Fibroblast of upper back skin (primary cell): ENCODE measurements at regions not wholly inside any gene's neighbourhood (a gene's known extent, or its start where the extent isn't known, plus 50 kb on each side); places are given as distances from the start of the nearest gene placed in this dataset.
"Not testable (repeated sequence)": the region's sequence is repeated elsewhere in the genome, so short reads cannot be mapped to it uniquely, and the experiment has no call there.

Source experiments
- DNase-seq: peaks from one replicate; pipeline ENCODE4 v3.0.0-alpha.2; 2013

- no peak for DNase-seq
Measured at GRCh38 chr6:155544677-155545076, 89.0 kb upstream of the NOX3 start.

GRCh38 chr6:155543166-155543847 is 87.7 kb upstream of the NOX3 start:
- DNase-seq, result peak; percentile 50

DNA sequence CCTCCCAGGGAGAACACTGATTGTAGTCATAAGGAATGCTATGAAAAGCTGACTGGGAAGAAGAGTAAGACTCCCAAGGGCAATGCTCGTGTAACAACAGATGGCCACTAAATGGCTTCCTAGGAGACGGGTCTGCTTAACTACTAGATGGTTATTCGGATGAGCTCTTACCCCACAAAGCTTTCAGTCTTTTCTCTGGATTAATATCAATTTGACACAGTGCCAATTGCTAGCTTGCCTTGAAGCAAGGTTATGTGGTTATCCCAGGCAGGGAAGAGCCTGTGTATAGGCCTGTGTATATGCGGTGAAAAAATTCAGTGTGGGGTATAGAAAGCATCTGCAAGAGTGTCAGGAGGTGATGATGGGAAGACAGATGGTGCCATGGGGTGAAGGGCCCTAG is 86.4 kb upstream of the NOX3 start:
- DNase-seq, result peak; percentile 37

DNA sequence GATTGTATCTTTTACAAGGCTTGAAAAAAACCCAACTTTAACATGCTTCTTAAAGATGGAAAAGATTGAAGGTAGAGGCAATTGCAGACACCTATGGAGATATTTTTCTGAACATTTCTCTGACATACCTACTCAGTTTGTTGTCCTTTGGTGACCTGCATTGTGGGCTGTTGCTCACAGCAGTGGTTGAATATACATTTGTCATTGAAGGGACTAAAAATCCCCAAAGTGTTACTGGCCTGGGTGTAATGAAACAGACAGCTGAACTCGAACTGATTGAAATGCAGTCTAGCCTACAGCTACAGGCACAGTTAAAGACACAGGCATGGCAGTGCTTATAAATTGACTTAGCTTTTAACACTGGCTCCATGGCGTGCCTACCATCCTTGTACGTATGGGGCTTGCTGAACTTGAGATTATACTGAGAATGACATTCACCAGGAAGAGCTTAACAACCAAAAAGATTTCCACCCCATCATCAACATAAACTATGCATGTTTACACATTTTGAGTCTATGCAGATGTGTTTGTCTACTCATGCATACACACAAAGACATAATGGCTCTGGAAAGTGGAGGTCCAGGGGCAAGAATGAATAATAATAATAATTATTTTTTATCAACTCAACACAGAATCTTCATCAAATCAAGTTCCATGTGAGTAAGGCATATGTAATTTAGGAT is 83.2 kb upstream of the NOX3 start:
- no peak for DNase-seq

GRCh38 chr6:155534678-155535077 is 79.0 kb upstream of the NOX3 start:
- DNase-seq, result no peak

DNA sequence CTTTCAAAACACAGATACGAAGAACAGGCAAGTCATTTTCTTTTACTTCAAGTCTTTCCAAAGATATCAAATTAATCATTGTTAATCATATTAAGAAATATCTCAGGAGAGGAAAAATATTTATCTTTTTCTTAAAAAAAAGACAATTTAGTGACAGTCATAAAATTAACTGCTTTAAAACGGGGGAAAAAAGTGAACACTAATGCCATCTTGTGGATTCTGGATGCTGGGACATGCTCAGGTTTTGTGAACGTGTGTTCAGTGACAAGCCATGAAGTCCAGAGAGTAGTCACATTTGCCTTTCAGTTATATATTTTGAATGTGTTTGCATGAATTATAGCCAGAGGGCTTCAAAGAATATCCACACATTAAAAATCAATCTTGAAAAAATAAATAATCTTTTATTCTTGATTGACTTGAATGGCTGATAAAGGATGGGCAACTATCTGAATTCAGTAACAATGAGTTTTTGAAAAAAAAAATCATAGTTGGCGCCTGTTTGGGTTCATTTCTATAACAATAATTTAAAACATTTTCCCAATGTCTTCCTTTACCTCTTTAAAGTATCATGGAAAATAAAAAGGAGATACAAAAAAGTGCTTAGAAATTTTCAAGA is 74.7 kb upstream of the NOX3 start:
- DNase-seq, result peak; percentile 57

DNA sequence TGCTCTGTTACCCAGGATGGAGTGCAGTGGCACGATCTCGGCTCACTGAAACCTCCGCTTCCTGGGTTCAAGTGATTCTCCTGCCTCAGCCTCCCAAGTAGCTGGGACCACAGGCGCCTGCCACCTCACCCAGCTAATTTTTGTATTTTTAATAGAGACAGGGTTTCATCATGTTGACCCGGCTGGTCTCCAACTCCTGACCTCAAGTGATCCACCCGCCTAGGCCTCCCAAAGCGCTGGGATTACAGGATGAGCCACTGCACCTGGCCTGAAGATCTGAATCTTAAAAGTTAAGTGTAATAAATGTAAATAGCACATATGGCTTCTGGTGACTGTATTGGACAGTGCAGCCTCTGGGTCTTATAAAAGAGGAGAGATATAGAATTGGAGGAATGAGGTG is 74.2 kb upstream of the NOX3 start:
- not testable (repeated sequence) for DNase-seq

DNA sequence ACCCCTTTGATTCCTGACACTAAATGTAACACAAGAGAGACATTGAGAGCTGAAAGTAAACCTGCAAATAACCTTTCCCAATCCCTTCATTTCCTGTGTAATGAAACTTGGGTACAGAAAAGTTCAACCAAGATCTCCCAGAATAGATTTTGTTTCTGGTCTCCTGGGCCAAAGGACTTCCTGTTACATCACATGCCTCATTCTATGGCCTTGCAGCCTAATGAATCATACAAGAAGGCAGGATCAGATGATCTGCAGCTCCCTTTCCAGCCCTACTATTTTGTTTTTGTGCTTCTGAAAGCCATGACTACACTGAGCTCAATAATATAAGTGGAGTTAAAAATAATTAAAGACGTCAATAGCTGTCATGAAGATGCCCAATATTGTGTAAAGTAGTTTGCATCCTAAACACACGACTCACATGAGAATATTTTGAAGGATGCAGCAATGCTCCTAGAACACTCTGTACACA is 73.4 kb upstream of the NOX3 start:
- peak; percentile 84 for DNase-seq

- DNase-seq, result no peak
Measured at GRCh38 chr6:155528335-155528734, 72.7 kb upstream of the NOX3 start.

GRCh38 chr6:155527443-155527842 is 71.8 kb upstream of the NOX3 start:
- no peak for DNase-seq

DNA sequence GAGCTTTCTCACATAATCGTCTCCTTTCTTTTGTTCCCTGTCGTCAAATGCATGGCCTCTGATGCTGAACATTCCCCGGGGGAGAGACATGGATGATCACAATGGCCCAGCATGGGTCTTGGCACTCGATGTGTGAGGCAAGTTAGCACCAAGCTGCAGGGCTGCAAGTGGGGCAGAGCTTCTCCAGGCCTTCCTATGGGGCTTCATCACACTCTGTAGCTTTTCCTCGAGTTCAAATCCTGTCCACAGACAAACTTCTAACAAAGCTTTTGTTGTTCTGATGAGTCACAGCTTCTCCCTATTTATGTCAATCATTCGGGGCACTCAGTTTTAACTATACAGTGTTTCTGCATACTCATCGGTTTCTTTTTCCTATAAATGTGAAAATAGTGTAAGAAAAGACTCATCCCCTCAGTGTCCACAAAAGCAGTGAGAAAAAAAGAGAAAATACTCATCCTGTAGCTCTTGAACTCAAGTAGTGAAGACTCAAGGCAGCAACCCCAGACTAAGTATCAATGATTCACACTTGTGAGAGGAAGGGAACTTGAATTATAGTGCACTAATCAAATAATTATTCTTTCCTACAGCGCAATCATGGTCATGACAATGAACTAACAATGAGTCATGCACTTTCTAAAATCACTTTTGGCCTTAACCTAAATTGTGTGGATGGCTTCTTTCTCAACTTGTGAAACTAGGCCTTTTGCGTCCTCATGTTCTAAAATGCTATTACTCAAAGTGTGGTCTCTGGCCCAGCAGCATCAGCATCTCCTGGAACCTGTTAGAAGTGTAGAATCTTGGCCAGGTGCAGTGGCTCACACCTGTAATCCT is 68.4 kb upstream of the NOX3 start:
- DNase-seq, result peak; percentile 71

DNA sequence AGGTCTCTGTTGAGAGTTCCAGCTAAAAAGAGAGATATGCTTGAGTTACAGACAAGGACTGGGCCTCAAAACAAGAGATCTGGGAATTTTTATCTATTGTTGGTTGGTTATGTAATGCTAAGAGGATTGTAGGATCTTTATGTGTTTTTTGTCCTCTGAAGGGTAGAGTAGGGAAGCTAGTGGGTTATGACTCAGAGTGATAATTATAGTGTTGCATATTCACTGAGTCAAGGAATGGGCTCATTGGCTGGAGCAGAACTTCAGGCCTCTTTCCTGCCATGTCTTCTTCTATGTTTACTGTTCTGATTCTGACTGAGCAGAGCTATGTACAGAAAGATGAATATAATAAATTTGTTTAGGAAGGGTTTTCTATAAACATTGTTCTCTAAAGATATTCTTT is 66.1 kb upstream of the NOX3 start:
- DNase-seq, result peak; percentile 32

DNA sequence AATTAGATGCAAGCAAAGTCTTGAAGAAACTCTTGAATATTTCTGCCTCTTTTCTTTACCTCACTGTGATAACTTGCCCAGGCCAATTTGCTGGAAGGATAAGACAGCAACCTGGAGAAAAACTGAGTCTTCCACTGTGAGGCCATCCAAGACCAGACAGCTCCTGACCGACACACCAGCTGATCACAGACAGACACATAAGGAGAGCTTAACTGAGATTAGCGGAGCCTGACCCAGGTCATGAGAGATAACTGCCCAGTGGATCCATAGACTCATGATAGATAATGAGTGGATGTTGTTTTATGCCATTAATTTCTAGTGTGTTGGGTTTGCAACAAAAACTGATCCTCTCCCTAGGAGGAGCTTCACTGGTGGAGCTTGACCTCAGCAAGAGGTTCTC is 64.4 kb upstream of the NOX3 start:
- no peak for DNase-seq

DNA sequence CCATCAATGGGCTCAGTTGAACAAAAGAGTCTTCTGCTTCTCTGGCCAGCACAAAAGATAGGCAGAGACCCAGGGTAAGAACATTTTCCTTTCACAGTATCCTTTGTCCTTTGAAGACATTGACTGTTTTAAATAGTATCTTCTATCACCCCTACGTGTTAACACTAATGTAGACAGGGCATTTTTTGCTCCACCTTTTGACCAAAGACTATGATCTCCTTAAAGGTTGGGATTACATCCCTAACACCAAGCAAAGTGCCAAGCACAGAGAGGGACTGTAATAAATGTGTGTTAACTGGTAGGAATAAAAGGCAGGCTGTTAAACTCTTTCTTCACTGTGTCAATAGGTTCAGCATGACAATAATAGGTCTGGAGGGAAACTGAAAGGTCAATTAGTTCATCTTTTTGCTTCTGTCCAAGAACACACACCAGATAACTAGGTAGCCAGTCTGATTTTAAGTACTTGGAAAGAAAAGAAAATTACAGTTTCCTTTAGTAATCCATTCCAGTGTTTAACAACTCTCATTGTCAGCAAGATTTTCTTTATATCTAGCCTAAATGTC is 63.6 kb upstream of the NOX3 start:
- no peak for DNase-seq

- DNase-seq, result no peak
Measured at GRCh38 chr6:155517294-155517693, 61.7 kb upstream of the NOX3 start.

- no peak for DNase-seq
Measured at GRCh38 chr6:155510879-155511278, 55.2 kb upstream of the NOX3 start.

GRCh38 chr6:155509743-155510475 is 54.3 kb upstream of the NOX3 start:
- no peak for DNase-seq

DNA sequence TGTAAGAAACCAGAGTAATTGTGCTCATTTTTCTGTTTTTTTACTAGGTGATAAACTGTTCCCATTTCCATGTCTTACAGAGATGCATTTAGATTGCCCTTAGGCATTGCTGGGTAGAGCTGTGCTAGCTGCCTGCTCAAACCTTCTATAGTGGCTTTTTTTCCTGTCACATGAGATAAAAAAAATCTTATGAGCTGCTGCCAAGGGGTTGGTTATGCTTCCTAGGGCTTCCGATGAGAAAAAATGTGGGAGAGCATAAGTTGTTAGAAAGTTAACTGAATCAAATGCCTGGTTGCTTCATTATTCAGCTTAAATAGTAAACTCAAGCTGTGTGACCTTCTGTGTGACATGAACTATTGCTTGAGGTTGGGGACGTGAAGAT is 50.0 kb upstream of the NOX3 start:
- DNase-seq, result no peak
